Parathyroid adenoma (tissue), 2 donors: ENCODE measurements at regions not wholly inside any gene's neighbourhood (a gene's known extent, or its start where the extent isn't known, plus 50 kb on each side); places are given as distances from the start of the nearest gene placed in this dataset.

ENCODE experiments used
- H2AFZ ChIP-seq: fragments of 300-600 bp; sonication (generic); one replicate; pipeline ENCODE4 v1.7.0; 2017; ENCODE audit warnings: antibody characterized with exemption, mild to moderate bottlenecking
- H3K27ac ChIP-seq: fragments of 300-600 bp; sonication (generic); one replicate; pipeline ENCODE4 v1.7.0; 2017
- H3K27me3 ChIP-seq: fragments of 300-600 bp; sonication (generic); one replicate; pipeline ENCODE4 v1.7.0; 2017; ENCODE audit warnings: low read length; ENCODE audit not compliant: control insufficient read depth, insufficient read depth
- H3K36me3 ChIP-seq: fragments of 300-600 bp; sonication (generic); one replicate; pipeline ENCODE4 v1.7.0; 2017; ENCODE audit warnings: low read length; ENCODE audit not compliant: control insufficient read depth, insufficient read depth
- H3K4me1 ChIP-seq: fragments of 300-600 bp; sonication (generic); one replicate; pipeline ENCODE4 v1.7.0; 2017; ENCODE audit warnings: control low read depth
- H3K4me2 ChIP-seq: fragments of 300-600 bp; sonication (generic); one replicate; pipeline ENCODE4 v1.7.0; 2017; ENCODE audit warnings: low read length
- H3K4me3 ChIP-seq: fragments of 300-600 bp; sonication (generic); one replicate; pipeline ENCODE4 v1.7.0; 2017; ENCODE audit warnings: low read depth, low read length
- H3K79me2 ChIP-seq: fragments of 300-600 bp; sonication (generic); one replicate; pipeline ENCODE4 v1.7.0; 2017; ENCODE audit warnings: control low read depth
- H3K9ac ChIP-seq: fragments of 300-600 bp; sonication (generic); one replicate; pipeline ENCODE4 v1.7.0; 2017; ENCODE audit warnings: mild to moderate bottlenecking
- H3K9me3 ChIP-seq: fragments of 300-600 bp; sonication (generic); one replicate; pipeline ENCODE4 v1.7.0; 2017; ENCODE audit warnings: low read length; ENCODE audit not compliant: control insufficient read depth
- CTCF ChIP-seq: fragments of 300-600 bp; sonication (generic); IDR thresholded peaks from one replicate; pipeline ENCODE4 v1.7.0; 2017; ENCODE audit warnings: antibody characterized with exemption, mild to moderate bottlenecking
- donor health status: primary hyperparathyroidism.

- no peaks in the 10 kb centered on the region for H3K9me3 ChIP-seq
- no peak overlapping the region for H3K4me2 ChIP-seq
- no peak for TF ChIP-seq CTCF
- no peak overlapping the region for H3K9ac ChIP-seq
- H3K79me2 ChIP-seq = no peaks in the 10 kb centered on the region
- no peak overlapping the region for H3K27ac ChIP-seq
- H3K4me1 ChIP-seq = no peaks in the 10 kb centered on the region
- H3K4me3 ChIP-seq = no peak overlapping the region
- H3K36me3 ChIP-seq = no peaks in the 10 kb centered on the region
- H2AFZ ChIP-seq = no peak overlapping the region
- H3K27me3 ChIP-seq = no peaks in the 10 kb centered on the region
These were observed 127.5 kb upstream of the ANKRD1 start for GRCh38 chr10:91048380-91048779.

- H3K4me3 ChIP-seq = no peak overlapping the region
- H3K27ac ChIP-seq = no peak overlapping the region
- H3K4me1 ChIP-seq = no peaks in the 10 kb centered on the region
- no peaks in the 10 kb centered on the region for H3K9me3 ChIP-seq
- no peaks in the 10 kb centered on the region for H3K36me3 ChIP-seq
- no peak overlapping the region for H3K9ac ChIP-seq
- no peak overlapping the region for H3K4me2 ChIP-seq
- H2AFZ ChIP-seq = no peak overlapping the region
- no peaks in the 10 kb centered on the region for H3K27me3 ChIP-seq
- no peaks in the 10 kb centered on the region for H3K79me2 ChIP-seq
- no peak for TF ChIP-seq CTCF
These were observed 128.6 kb upstream of the ANKRD1 start for GRCh38 chr10:91049296-91049987.

GRCh38 chr10:91049988-91050360 lies 129.1 kb upstream of the ANKRD1 start:
- H3K27ac ChIP-seq = no peak overlapping the region
- no peak overlapping the region for H2AFZ ChIP-seq
- H3K9me3 ChIP-seq = no peaks in the 10 kb centered on the region
- TF ChIP-seq CTCF = no peak
- no peaks in the 10 kb centered on the region for H3K36me3 ChIP-seq
- no peak overlapping the region for H3K9ac ChIP-seq
- H3K4me3 ChIP-seq = no peak overlapping the region
- H3K4me2 ChIP-seq = no peak overlapping the region
- H3K4me1 ChIP-seq = no peaks in the 10 kb centered on the region
- no peaks in the 10 kb centered on the region for H3K79me2 ChIP-seq
- no peaks in the 10 kb centered on the region for H3K27me3 ChIP-seq

GRCh38 chr10:91050371-91051034 lies 129.6 kb upstream of the ANKRD1 start:
- H3K27ac ChIP-seq = no peak overlapping the region
- no peak overlapping the region for H2AFZ ChIP-seq

More at GRCh38 chr10:91050371-91051034, 129.6 kb upstream of the ANKRD1 start:
- TF ChIP-seq CTCF = no peak
- H3K9ac ChIP-seq = no peak overlapping the region
- no peaks in the 10 kb centered on the region for H3K4me1 ChIP-seq
- no peaks in the 10 kb centered on the region for H3K27me3 ChIP-seq
- no peaks in the 10 kb centered on the region for H3K36me3 ChIP-seq
- H3K79me2 ChIP-seq = no peaks in the 10 kb centered on the region
- no peak overlapping the region for H3K4me3 ChIP-seq
- H3K4me2 ChIP-seq = no peak overlapping the region
- no peaks in the 10 kb centered on the region for H3K9me3 ChIP-seq
